Thyroid gland (tissue), 4 donors: ENCODE measurements at regions not wholly inside any gene's neighbourhood (a gene's known extent, or its start where the extent isn't known, plus 50 kb on each side); places are given as distances from the start of the nearest gene placed in this dataset.

Experiments
- DNase-seq, 2 donors: peaks; one replicate each; pipeline ENCODE4 v3.0.0-alpha.2; 2019
- H3K27ac ChIP-seq, 3 donors: fragments of 200-600 bp; sonication (generic); 1 replicate in 2 of 3; 2 replicates in 1 of 3; pipeline ENCODE4 v1.5.1; 2016 to 2019; ENCODE audit warnings: mild to moderate bottlenecking in 1 of 3, moderate library complexity in 1 of 3
- H3K27me3 ChIP-seq: fragments of 200-600 bp; sonication (generic); one replicate; pipeline ENCODE4 v1.5.1; 2019
- H3K36me3 ChIP-seq, 2 donors: fragments of 200-600 bp; sonication (generic); one replicate each; pipeline ENCODE4 v1.5.1; 2016 to 2019
- H3K4me1 ChIP-seq, 2 donors: fragments of 200-600 bp; sonication (generic); one replicate each; pipeline ENCODE4 v1.5.1; 2017 to 2019
- H3K4me3 ChIP-seq, 3 donors: fragments of 200-600 bp; sonication (generic); replicated peaks in 1 of 3; 1 replicate in 2 of 3; 2 replicates in 1 of 3; pipeline ENCODE4 v1.5.1; 2016; ENCODE audit warnings: mild to moderate bottlenecking in 1 of 3
- H3K9me3 ChIP-seq: fragments of 200-600 bp; sonication (generic); one replicate; pipeline ENCODE4 v1.5.1; 2017
- CTCF ChIP-seq, 6 experiments: fragments of 200-600 bp in 3 of 6; fragments of 450-650 bp in 3 of 6; sonication (generic) in 3 of 6; IDR thresholded peaks; one replicate each; pipeline ENCODE4 v1.5.1; 2016 to 2019; ENCODE audit warnings: antibody characterized with exemption in 6 of 6, mild to moderate bottlenecking in 2 of 6, inconsistent platforms in 1 of 6, moderate library complexity in 1 of 6
- POLR2A ChIP-seq, 2 donors: fragments of 450-650 bp; IDR thresholded peaks; one replicate each; pipeline ENCODE4 v1.6.1; 2017; ENCODE audit warnings: antibody characterized with exemption in 2 of 2, mild to moderate bottlenecking in 2 of 2, moderate library complexity in 1 of 2
- WGBS, 2 donors: methylation state at CpG; one replicate each; pipeline ENCODE4 v1.1.5; 2017; 5-methylcytosine and 5-hydroxymethylcytosine counted together
- intact Hi-C: fragments of 100-400 bp; cut with DNase I; formaldehyde crosslinking; loops from one replicate; pipeline ENCODE4 v1.15.1; 2023

GRCh38 chr2:217658806-217659205 lies 344.0 kb downstream of the TNS1 start:
- Histone ChIP-seq H3K4me1 (no peaks in the 10 kb centered on the region), H3K9me3 (no peaks in the 10 kb centered on the region), H3K27ac (no peak overlapping the region), H3K36me3 (no peaks in the 10 kb centered on the region), H3K27me3 (no peaks in the 10 kb centered on the region), H3K4me3 (no peak overlapping the region)
- DNase-seq = no peak
- no peak for TF ChIP-seq POLR2A (IDR thresholded peaks at IDR 0.05)
- no peak for TF ChIP-seq CTCF (IDR thresholded peaks at IDR 0.05)
- intact Hi-C loops = no loop called here

- intact Hi-C loops = no loop called here
- TF ChIP-seq POLR2A (IDR thresholded peaks at IDR 0.05) = no peak
- peak; percentile 32 to 41 for DNase-seq
- H3K4me3 ChIP-seq = no peak overlapping the region
- H3K27me3 ChIP-seq = no peaks in the 10 kb centered on the region
- no peak overlapping the region for H3K27ac ChIP-seq
- H3K4me1 ChIP-seq = peaks cover 10 to 12% of the 10 kb centered on the region in 2 donors
- H3K9me3 ChIP-seq = no peaks in the 10 kb centered on the region
- H3K36me3 ChIP-seq = no peaks in the 10 kb centered on the region
- 73 to 74% methylated on average over 9 of the region's 9 CpGs for WGBS, 2 donors
Measured at GRCh38 chr2:217657252-217657651, 345.5 kb downstream of the TNS1 start.

GRCh38 chr2:217656316-217656715 lies 346.5 kb downstream of the TNS1 start:
- H3K27me3 ChIP-seq = no peaks in the 10 kb centered on the region
- peaks cover 10 to 12% of the 10 kb centered on the region in 2 donors for H3K4me1 ChIP-seq
- H3K4me3 ChIP-seq = no peak overlapping the region
- intact Hi-C loops = no loop called here
- TF ChIP-seq POLR2A (IDR thresholded peaks at IDR 0.05) (no peak), CTCF (IDR thresholded peaks at IDR 0.05) (no peak)
- WGBS, 2 donors = 93 to 100% methylated on average over 3 of the region's 3 CpGs
- H3K9me3 ChIP-seq = no peaks in the 10 kb centered on the region
- H3K36me3 ChIP-seq = no peaks in the 10 kb centered on the region
- no peak for DNase-seq
- H3K27ac ChIP-seq = no peak overlapping the region

GRCh38 chr2:217655651-217656050 lies 347.1 kb downstream of the TNS1 start:
- Histone ChIP-seq H3K36me3 (no peaks in the 10 kb centered on the region), H3K4me1 (peaks cover 13% of the 10 kb centered on the region in 2 donors), H3K27me3 (no peaks in the 10 kb centered on the region), H3K4me3 (no peak overlapping the region), H3K27ac (no peak overlapping the region), H3K9me3 (no peaks in the 10 kb centered on the region)
- intact Hi-C loops = no loop called here
- DNase-seq = no peak
- WGBS, 2 donors = 100% methylated on average over 1 of the region's 1 CpG
- no peak for TF ChIP-seq CTCF (IDR thresholded peaks at IDR 0.05)
- no peak for TF ChIP-seq POLR2A (IDR thresholded peaks at IDR 0.05)

GRCh38 chr2:217654168-217654567 lies 348.6 kb downstream of the TNS1 start:
- H3K4me1 ChIP-seq = peaks cover 16% of the 10 kb centered on the region in 2 donors
- H3K27ac ChIP-seq = no peak overlapping the region
- 92 to 93% methylated on average over 4 of the region's 4 CpGs for WGBS, 2 donors
- intact Hi-C loops = loop anchor here (5.0 kb wide), 1 partner anchor 58 kb away; no protein-coding TSS in a partner anchor
- no peaks in the 10 kb centered on the region for H3K36me3 ChIP-seq
- H3K4me3 ChIP-seq = no peak overlapping the region
- no peak for TF ChIP-seq POLR2A (IDR thresholded peaks at IDR 0.05)
- TF ChIP-seq CTCF (IDR thresholded peaks at IDR 0.05) = no peak
- no peaks in the 10 kb centered on the region for H3K27me3 ChIP-seq
- H3K9me3 ChIP-seq = no peaks in the 10 kb centered on the region
- DNase-seq = no peak
